Naive B cell (primary cell): ENCODE measurements at regions not wholly inside any gene's neighbourhood (a gene's known extent, or its start where the extent isn't known, plus 50 kb on each side); places are given as distances from the start of the nearest gene placed in this dataset.

Source experiments
- ATAC-seq, 2 donors: fragments of 150-1000 bp; cut with Tn5 transposase; 2 replicates each; pipeline ENCODE4 v1.10.0; 2021; ENCODE audit warnings: low read depth in 2 of 2, mild to moderate bottlenecking in 2 of 2, moderate library complexity in 2 of 2
- DNase-seq: peaks from one replicate; pipeline ENCODE4 v3.0.0; 2022
- H3K27ac Mint-ChIP-seq, 6 donors: one replicate each; pipeline ENCODE4 v1.8.0; 2020 to 2022; ENCODE audit warnings: mild to moderate bottlenecking in 6 of 6, mixed read lengths in 6 of 6, moderate library complexity in 5 of 6, inconsistent platforms in 2 of 6
- H3K27me3 Mint-ChIP-seq, 3 donors: one replicate each; pipeline ENCODE4 v1.8.0; 2021 to 2022; ENCODE audit warnings: mixed read lengths in 3 of 3, mild to moderate bottlenecking in 1 of 3
- H3K36me3 Mint-ChIP-seq, 2 donors: one replicate each; pipeline ENCODE4 v1.8.0; 2020 to 2022; ENCODE audit warnings: mixed read lengths in 2 of 2, inconsistent platforms in 1 of 2, mild to moderate bottlenecking in 1 of 2
- H3K4me1 Mint-ChIP-seq, 3 donors: one replicate each; pipeline ENCODE4 v1.8.0; 2020 to 2022; ENCODE audit warnings: mixed read lengths in 3 of 3, inconsistent platforms in 1 of 3, mild to moderate bottlenecking in 1 of 3, moderate library complexity in 1 of 3
- H3K4me3 Mint-ChIP-seq, 8 donors: one replicate each; pipeline ENCODE4 v1.8.0; 2020 to 2022; ENCODE audit warnings: mild to moderate bottlenecking in 8 of 8, mixed read lengths in 8 of 8, moderate library complexity in 8 of 8, inconsistent platforms in 2 of 8
- H3K9me3 Mint-ChIP-seq, 7 donors: one replicate each; pipeline ENCODE4 v1.8.0; 2020 to 2022; ENCODE audit warnings: mixed read lengths in 7 of 7, mild to moderate bottlenecking in 5 of 7, inconsistent platforms in 2 of 7, moderate library complexity in 1 of 7

- ATAC-seq (no peak), DNase-seq (no peak)
- Mint-ChIP-seq H3K9me3 (peaks cover 0 to 2% (median 0%) of the 10 kb centered on the region in 7 donors), H3K4me1 (no peaks in the 10 kb centered on the region), H3K27ac (no peak overlapping the region), H3K4me3 (no peak overlapping the region), H3K27me3 (no peaks in the 10 kb centered on the region), H3K36me3 (no peaks in the 10 kb centered on the region)
These were observed 466.0 kb upstream of the ADAMTS16 start for GRCh38 chr5:4674166-4674565.

DNA sequence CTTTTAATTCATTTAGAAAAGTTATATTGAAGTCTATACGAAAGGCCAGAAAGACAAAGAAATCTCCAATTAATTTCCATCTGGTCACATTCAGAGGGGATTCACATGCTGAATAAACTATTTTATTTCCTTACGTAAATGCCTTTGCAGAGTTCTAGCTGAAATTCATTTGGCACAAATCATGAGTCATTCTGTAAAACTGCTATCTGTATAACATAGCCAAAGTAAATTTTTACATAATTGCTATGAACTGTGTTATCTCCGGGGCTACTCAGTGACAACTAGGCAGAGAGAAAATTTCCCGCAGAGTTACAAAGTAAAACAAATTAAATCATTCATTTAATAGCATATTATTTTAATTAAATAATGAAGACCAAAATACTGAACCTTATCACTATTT lies 463.2 kb upstream of the ADAMTS16 start:
- no peak for DNase-seq
- Mint-ChIP-seq H3K4me1 (no peaks in the 10 kb centered on the region), H3K36me3 (no peaks in the 10 kb centered on the region), H3K4me3 (no peak overlapping the region), H3K27me3 (no peaks in the 10 kb centered on the region), H3K9me3 (peaks cover 0 to 5% (median 3%) of the 10 kb centered on the region in 7 donors), H3K27ac (no peak overlapping the region)
- ATAC-seq = no peak

- no peak for DNase-seq
- no peaks in the 10 kb centered on the region for H3K36me3 Mint-ChIP-seq
- no peaks in the 10 kb centered on the region for H3K27me3 Mint-ChIP-seq
- no peak overlapping the region for H3K4me3 Mint-ChIP-seq
- ATAC-seq = no peak
- peaks cover 5 to 22% (median 10%) of the 10 kb centered on the region in 7 donors for H3K9me3 Mint-ChIP-seq
- no peak overlapping the region for H3K27ac Mint-ChIP-seq
- no peaks in the 10 kb centered on the region for H3K4me1 Mint-ChIP-seq
These were observed 455.2 kb upstream of the ADAMTS16 start for GRCh38 chr5:4684946-4685345.

GRCh38 chr5:4698596-4698995 lies 441.5 kb upstream of the ADAMTS16 start:
- no peak overlapping the region for H3K27ac Mint-ChIP-seq
- no peaks in the 10 kb centered on the region for H3K4me1 Mint-ChIP-seq
- H3K9me3 Mint-ChIP-seq = peaks cover 0 to 6% (median 0%) of the 10 kb centered on the region in 7 donors
- DNase-seq (no peak), ATAC-seq (no peak)
- no peak overlapping the region for H3K4me3 Mint-ChIP-seq
- no peaks in the 10 kb centered on the region for H3K27me3 Mint-ChIP-seq
- H3K36me3 Mint-ChIP-seq = no peaks in the 10 kb centered on the region

DNA sequence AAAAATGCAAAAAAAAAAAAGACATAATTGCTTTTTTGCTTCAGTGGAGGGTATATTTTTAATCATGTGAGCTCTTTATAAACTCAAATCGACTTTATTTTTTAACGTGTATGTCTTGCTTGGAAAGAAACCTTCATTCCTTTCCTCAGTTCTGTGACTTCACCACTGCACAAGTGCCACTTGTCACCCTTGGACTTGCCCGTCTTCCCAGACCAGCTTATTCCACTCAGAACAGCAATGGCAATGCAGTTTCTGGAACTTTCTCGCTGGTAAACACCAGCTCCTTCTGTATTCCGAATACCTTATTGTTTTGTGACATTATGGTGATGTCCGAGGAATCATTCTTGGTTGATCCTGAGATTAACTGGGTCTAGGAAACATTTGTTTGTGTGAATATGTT lies 440.5 kb upstream of the ADAMTS16 start:
- Mint-ChIP-seq H3K4me3 (no peak overlapping the region), H3K9me3 (peaks cover 0 to 6% (median 0%) of the 10 kb centered on the region in 7 donors), H3K4me1 (no peaks in the 10 kb centered on the region), H3K27ac (no peak overlapping the region), H3K36me3 (no peaks in the 10 kb centered on the region), H3K27me3 (no peaks in the 10 kb centered on the region)
- ATAC-seq (no peak), DNase-seq (no peak)

- DNase-seq (no peak), ATAC-seq (no peak)
- no peaks in the 10 kb centered on the region for H3K4me1 Mint-ChIP-seq
- H3K27ac Mint-ChIP-seq = no peak overlapping the region
- no peaks in the 10 kb centered on the region for H3K27me3 Mint-ChIP-seq
- peaks cover 0 to 6% (median 0%) of the 10 kb centered on the region in 7 donors for H3K9me3 Mint-ChIP-seq
- no peaks in the 10 kb centered on the region for H3K36me3 Mint-ChIP-seq
- H3K4me3 Mint-ChIP-seq = no peak overlapping the region
These were observed 440.1 kb upstream of the ADAMTS16 start for GRCh38 chr5:4700069-4700468.

- Mint-ChIP-seq H3K36me3 (no peaks in the 10 kb centered on the region), H3K9me3 (peaks cover 0 to 3% (median 0%) of the 10 kb centered on the region in 7 donors), H3K4me1 (no peaks in the 10 kb centered on the region), H3K4me3 (no peak overlapping the region), H3K27me3 (no peaks in the 10 kb centered on the region), H3K27ac (no peak overlapping the region)
- DNase-seq (no peak), ATAC-seq (no peak)
These were observed 439.3 kb upstream of the ADAMTS16 start for GRCh38 chr5:4700871-4701270.

GRCh38 chr5:4703931-4704458 lies 436.1 kb upstream of the ADAMTS16 start:
- ATAC-seq (no peak), DNase-seq (no peak)
- Mint-ChIP-seq H3K27ac (no peak overlapping the region), H3K27me3 (no peaks in the 10 kb centered on the region), H3K4me1 (no peaks in the 10 kb centered on the region), H3K9me3 (peaks cover 0 to 2% (median 0%) of the 10 kb centered on the region in 7 donors), H3K36me3 (no peaks in the 10 kb centered on the region), H3K4me3 (no peak overlapping the region)

GRCh38 chr5:4704951-4705350 lies 435.2 kb upstream of the ADAMTS16 start:
- Mint-ChIP-seq H3K36me3 (no peaks in the 10 kb centered on the region), H3K27me3 (no peaks in the 10 kb centered on the region), H3K27ac (no peak overlapping the region), H3K9me3 (peaks cover 0 to 5% (median 0%) of the 10 kb centered on the region in 7 donors), H3K4me1 (no peaks in the 10 kb centered on the region), H3K4me3 (no peak overlapping the region)
- no peak for DNase-seq
- no peak for ATAC-seq

DNA sequence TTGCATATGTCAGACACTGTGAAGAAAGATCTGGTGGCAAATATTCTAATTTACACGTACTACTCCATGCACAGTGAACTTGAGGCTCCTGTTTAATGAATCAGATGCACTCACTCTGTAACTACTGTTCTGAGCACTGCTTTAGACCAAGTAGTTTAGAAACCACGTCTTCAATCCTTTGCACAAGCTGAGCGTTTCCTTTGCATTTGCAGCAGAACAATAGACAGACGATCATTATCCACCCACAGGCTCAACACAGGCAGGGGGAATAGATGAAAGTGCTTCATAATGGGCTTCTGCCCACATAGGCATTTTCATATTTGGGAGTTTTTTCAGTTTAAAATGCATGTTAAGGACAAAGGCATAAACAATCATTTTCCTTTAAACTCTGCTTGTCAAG lies 423.3 kb upstream of the ADAMTS16 start:
- H3K36me3 Mint-ChIP-seq = no peaks in the 10 kb centered on the region
- H3K27ac Mint-ChIP-seq = no peak overlapping the region
- ATAC-seq (no peak), DNase-seq (no peak)
- H3K4me3 Mint-ChIP-seq = no peak overlapping the region
- H3K27me3 Mint-ChIP-seq = no peaks in the 10 kb centered on the region
- no peaks in the 10 kb centered on the region for H3K4me1 Mint-ChIP-seq
- peaks cover 0 to 11% (median 4%) of the 10 kb centered on the region in 7 donors for H3K9me3 Mint-ChIP-seq

GRCh38 chr5:4717446-4717845 lies 422.7 kb upstream of the ADAMTS16 start:
- DNase-seq = no peak
- Mint-ChIP-seq H3K27ac (no peak overlapping the region), H3K27me3 (no peaks in the 10 kb centered on the region), H3K9me3 (peaks cover 0 to 11% (median 4%) of the 10 kb centered on the region in 7 donors), H3K36me3 (no peaks in the 10 kb centered on the region), H3K4me3 (no peak overlapping the region), H3K4me1 (no peaks in the 10 kb centered on the region)
- no peak for ATAC-seq

GRCh38 chr5:4720831-4721230 lies 419.3 kb upstream of the ADAMTS16 start:
- H3K27me3 Mint-ChIP-seq = no peaks in the 10 kb centered on the region
- H3K27ac Mint-ChIP-seq = no peak overlapping the region
- no peak overlapping the region for H3K4me3 Mint-ChIP-seq
- ATAC-seq (no peak), DNase-seq (no peak)
- no peaks in the 10 kb centered on the region for H3K4me1 Mint-ChIP-seq
- peaks cover 0 to 11% (median 0%) of the 10 kb centered on the region in 7 donors for H3K9me3 Mint-ChIP-seq
- no peaks in the 10 kb centered on the region for H3K36me3 Mint-ChIP-seq

DNA sequence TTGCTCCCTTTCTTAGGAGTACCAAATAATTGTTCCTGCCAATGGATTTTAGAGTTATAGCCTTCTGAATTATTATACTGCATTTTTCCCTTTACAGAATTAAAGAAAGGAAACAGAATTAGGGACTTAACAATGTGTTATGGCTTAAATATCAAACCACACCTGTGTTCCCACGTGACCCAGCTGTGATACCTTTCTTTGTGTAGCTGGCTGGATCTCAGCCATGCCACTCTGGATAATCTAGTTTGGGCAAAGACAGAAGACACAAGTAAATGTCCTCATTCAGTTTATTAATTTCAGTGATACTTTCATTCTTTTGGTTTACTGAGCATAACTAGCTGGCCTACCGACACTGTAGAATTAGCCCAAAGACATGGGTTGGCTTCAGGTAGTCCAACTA lies 417.2 kb upstream of the ADAMTS16 start:
- Mint-ChIP-seq H3K4me3 (no peak overlapping the region), H3K4me1 (no peaks in the 10 kb centered on the region), H3K36me3 (no peaks in the 10 kb centered on the region), H3K9me3 (peaks cover 0 to 11% (median 0%) of the 10 kb centered on the region in 7 donors), H3K27me3 (no peaks in the 10 kb centered on the region), H3K27ac (no peak overlapping the region)
- ATAC-seq = no peak
- no peak for DNase-seq

GRCh38 chr5:4725594-4725993 lies 414.5 kb upstream of the ADAMTS16 start:
- Mint-ChIP-seq H3K27ac (no peak overlapping the region), H3K27me3 (no peaks in the 10 kb centered on the region), H3K4me1 (no peaks in the 10 kb centered on the region), H3K4me3 (no peak overlapping the region), H3K36me3 (no peaks in the 10 kb centered on the region), H3K9me3 (peaks cover 0 to 11% (median 3%) of the 10 kb centered on the region in 7 donors)
- DNase-seq (no peak), ATAC-seq (no peak)

DNA sequence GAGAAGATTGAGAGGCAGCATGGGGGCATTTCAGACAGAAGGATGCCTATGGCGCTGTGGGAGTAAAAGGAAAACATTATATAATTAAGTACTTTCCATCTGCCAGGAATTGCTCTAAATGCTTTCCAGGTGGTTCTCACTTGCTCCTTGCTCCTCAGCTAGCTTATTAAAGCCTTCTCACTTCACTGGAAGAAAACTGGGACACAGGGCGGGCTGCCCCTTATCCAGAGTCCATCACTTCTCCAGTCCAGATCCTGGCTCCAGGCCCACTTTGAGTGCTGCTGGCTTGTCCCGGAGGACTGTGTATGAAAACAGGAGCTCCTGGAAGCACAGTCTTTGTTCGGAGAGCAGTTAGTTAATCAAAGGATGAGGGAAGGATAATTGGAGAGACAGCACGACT lies 409.9 kb upstream of the ADAMTS16 start:
- DNase-seq = no peak
- Mint-ChIP-seq H3K27me3 (no peaks in the 10 kb centered on the region), H3K4me1 (no peaks in the 10 kb centered on the region), H3K9me3 (peaks cover 0 to 7% (median 4%) of the 10 kb centered on the region in 7 donors), H3K27ac (no peak overlapping the region), H3K36me3 (no peaks in the 10 kb centered on the region), H3K4me3 (no peak overlapping the region)
- ATAC-seq = no peak
